K562 (cell line): ENCODE measurements at regions not wholly inside any gene's neighbourhood (a gene's known extent, or its start where the extent isn't known, plus 50 kb on each side); places are given as distances from the start of the nearest gene placed in this dataset.

Experiments used
- ARID3A ChIP-seq: IDR thresholded peaks from 2 replicates; pipeline ENCODE4 v1.6.1; 2012; ENCODE audit warnings: low read depth, low read length, improper control_type of control experiment, borderline replicate concordance
- ATF2 ChIP-seq: sonication (generic); formaldehyde crosslinking; IDR thresholded peaks from 2 replicates; pipeline ENCODE4 v1.8.1; 2022; ENCODE audit warnings: missing genetic modification reagents
- FOXA1 ChIP-seq: fragments of 450-650 bp; IDR thresholded peaks from 2 replicates; pipeline ENCODE4 v1.6.1; 2016; ENCODE audit warnings: mild to moderate bottlenecking, borderline replicate concordance
- HMG20A ChIP-seq: fragments of 450-650 bp; formaldehyde crosslinking; conservative IDR thresholded peaks from 2 replicates; pipeline ENCODE4 v1.4.0; 2020; ENCODE audit warnings: mild to moderate bottlenecking, mixed read lengths
- IFI16 ChIP-seq: fragments of 250-450 bp; sonication (Bioruptor Pico); IDR thresholded peaks from 2 replicates; pipeline ENCODE4 v2.1.2; 2022; ENCODE audit warnings: mild to moderate bottlenecking, inconsistent platforms
- MCM3 ChIP-seq: fragments of 450-650 bp; IDR thresholded peaks from 2 replicates; pipeline ENCODE4 v1.6.1; 2016
- NELFE ChIP-seq: IDR thresholded peaks from 2 replicates; pipeline ENCODE4 v1.6.1; 2011; ENCODE audit warnings: mild to moderate bottlenecking; ENCODE audit not compliant: insufficient read depth, insufficient read length
- NFE2L1 ChIP-seq: fragments of 450-650 bp; IDR thresholded peaks from 2 replicates; pipeline ENCODE4 v1.6.1; 2016; ENCODE audit warnings: missing genetic modification characterization, low read depth, mild to moderate bottlenecking, missing compliant biosample characterization, moderate library complexity, borderline replicate concordance
- NR0B1 ChIP-seq: fragments of 450-650 bp; IDR thresholded peaks from one replicate; pipeline ENCODE4 v1.6.1; 2018; ENCODE audit warnings: mild to moderate bottlenecking, moderate library complexity; ENCODE audit not compliant: partially characterized antibody
- RNF2 ChIP-seq: sonication (generic); IDR thresholded peaks from 2 replicates; pipeline ENCODE4 v1.6.1; 2016
- RUNX1 ChIP-seq: sonication (generic); IDR thresholded peaks from 2 replicates; pipeline ENCODE4 v1.6.1; 2016; ENCODE audit warnings: antibody characterized with exemption, low read depth
- TAF15 ChIP-seq: fragments of 200-400 bp; formaldehyde crosslinking; IDR thresholded peaks from 2 replicates; pipeline ENCODE4 v1.6.1; 2017; ENCODE audit warnings: mild to moderate bottlenecking, low read depth, low read length, moderate library complexity
- TARDBP ChIP-seq: fragments of 450-650 bp; IDR thresholded peaks from 2 replicates; pipeline ENCODE4 v1.6.1; 2016
- ZBTB1 ChIP-seq: sonication (generic); formaldehyde crosslinking; IDR thresholded peaks from 2 replicates; pipeline ENCODE4 v1.8.1; 2023; ENCODE audit warnings: missing genetic modification reagents, low read depth, mild to moderate bottlenecking, borderline replicate concordance
- ZBTB12 ChIP-seq: fragments of 250-450 bp; sonication (Bioruptor Pico); IDR thresholded peaks from 2 replicates; pipeline ENCODE4 v1.4.0; 2020
- ZFP30 ChIP-seq: fragments of 250-450 bp; sonication (Bioruptor Pico); IDR thresholded peaks from 2 replicates; pipeline ENCODE4 v1.8.0; 2022; ENCODE audit warnings: moderate library complexity, mild to moderate bottlenecking, inconsistent platforms, borderline replicate concordance
- ZFPM2 ChIP-seq: fragments of 250-450 bp; sonication (Bioruptor Pico); IDR thresholded peaks from 2 replicates; pipeline ENCODE4 v1.5.1; 2022; ENCODE audit warnings: mild to moderate bottlenecking
- ZNF175 ChIP-seq: fragments of 200-800 bp; sonication (Bioruptor generic); IDR thresholded peaks from 2 replicates; pipeline ENCODE4 v1.6.1; 2016; ENCODE audit warnings: low read depth, mild to moderate bottlenecking, missing genetic modification characterization, missing compliant biosample characterization
- ZNF239 ChIP-seq: fragments of 250-450 bp; sonication (Bioruptor Pico); IDR thresholded peaks from 2 replicates; pipeline ENCODE4 v1.4.0; 2020; ENCODE audit warnings: mild to moderate bottlenecking
- ZNF449 ChIP-seq: fragments of 250-450 bp; sonication (Bioruptor Pico); IDR thresholded peaks from 2 replicates; pipeline ENCODE4 v1.8.0; 2022; ENCODE audit warnings: moderate library complexity, mild to moderate bottlenecking, inconsistent platforms
- ZNF75A ChIP-seq: fragments of 450-650 bp; formaldehyde crosslinking; IDR thresholded peaks from 2 replicates; pipeline ENCODE4 v1.4.0; 2020; ENCODE audit warnings: mild to moderate bottlenecking

GRCh38 chr16:79869304-79870015, 268.9 kb upstream of the MAF start (continued):
- TF ChIP-seq ATF2 (no peak), MCM3 (no peak), ZNF175 (CRISPR knock-in tag) (peak; percentile 99), ZFPM2 (CRISPR knock-in tag) (no peak), FOXA1 (no peak), ZFP30 (CRISPR knock-in tag) (0 out of 2 replicates have a peak, but pooled peaks have one; percentile 16), TARDBP (no peak), RNF2 (peak; percentile 98), ZNF239 (CRISPR knock-in tag) (peak; percentile 74), ZNF75A (CRISPR knock-in tag) (no peak; the same call in 1 of the 2 replicates), RUNX1 (no peak), IFI16 (no peak), NR0B1 (no peak), NELFE (no peak), HMG20A (CRISPR knock-in tag) (no peak), ARID3A (peak; percentile 36; the same call in 1 of the 2 replicates), TAF15 (no peak), ZBTB12 (peak; percentile 54; the same call in 1 of the 2 replicates), ZNF449 (CRISPR knock-in tag) (peak; percentile 40; the same call in 1 of the 2 replicates), ZBTB1 (no peak), NFE2L1 (tag) (no peak)
